GM21528 (cell line): ENCODE measurements at regions not wholly inside any gene's neighbourhood (a gene's known extent, or its start where the extent isn't known, plus 50 kb on each side); places are given as distances from the start of the nearest gene placed in this dataset.

Experiments used
- ATAC-seq: cut with Tn5 transposase; IDR thresholded peaks from one replicate; pipeline ENCODE4 v1.9.1; 2021; ENCODE audit warnings: mild to moderate bottlenecking, moderate library complexity; ENCODE audit not compliant: unreplicated experiment, low FRiP score

DNA sequence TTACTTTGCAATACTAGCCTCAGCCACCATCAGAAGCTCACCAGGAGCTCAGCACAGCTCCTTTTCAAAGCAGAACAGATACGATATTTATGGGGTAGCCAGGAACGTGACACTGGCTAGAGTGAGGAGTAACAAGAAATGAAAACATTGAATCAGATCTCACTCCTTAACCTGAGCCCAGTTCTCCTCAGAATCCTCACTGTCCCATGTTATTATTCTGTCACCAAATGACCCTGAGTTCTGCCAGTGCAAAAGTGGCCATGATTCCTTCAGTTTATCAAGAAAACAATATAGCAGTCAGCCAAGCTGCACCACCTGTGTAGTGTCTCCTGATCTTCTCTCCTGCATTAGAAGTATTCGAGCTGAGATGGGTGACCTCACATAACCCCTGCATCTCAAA lies 956.7 kb downstream of the TUSC7 start:
- ATAC-seq = no peak

GRCh38 chr3:117666812-117667211 lies 957.2 kb downstream of the TUSC7 start:
- no peak for ATAC-seq

DNA sequence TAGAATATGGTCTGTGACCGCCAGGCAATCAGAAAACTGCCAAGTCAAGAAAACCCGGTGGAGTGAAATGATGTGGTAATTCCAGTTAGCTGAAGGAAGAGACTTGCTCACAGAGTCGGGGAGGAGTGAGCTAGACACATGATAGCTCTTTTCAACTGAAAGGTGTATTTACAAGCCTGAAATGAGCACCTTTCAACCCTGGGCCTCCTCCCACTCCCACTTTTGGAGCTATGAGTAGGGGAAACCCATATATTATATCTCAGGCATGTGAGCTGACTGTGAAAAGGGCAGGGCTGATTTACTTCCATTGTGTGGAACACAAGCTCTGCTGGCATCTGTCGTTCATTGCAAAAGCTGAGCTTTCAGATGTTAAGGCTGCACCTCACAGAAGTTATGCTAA lies 960.2 kb downstream of the TUSC7 start:
- ATAC-seq = no peak

DNA sequence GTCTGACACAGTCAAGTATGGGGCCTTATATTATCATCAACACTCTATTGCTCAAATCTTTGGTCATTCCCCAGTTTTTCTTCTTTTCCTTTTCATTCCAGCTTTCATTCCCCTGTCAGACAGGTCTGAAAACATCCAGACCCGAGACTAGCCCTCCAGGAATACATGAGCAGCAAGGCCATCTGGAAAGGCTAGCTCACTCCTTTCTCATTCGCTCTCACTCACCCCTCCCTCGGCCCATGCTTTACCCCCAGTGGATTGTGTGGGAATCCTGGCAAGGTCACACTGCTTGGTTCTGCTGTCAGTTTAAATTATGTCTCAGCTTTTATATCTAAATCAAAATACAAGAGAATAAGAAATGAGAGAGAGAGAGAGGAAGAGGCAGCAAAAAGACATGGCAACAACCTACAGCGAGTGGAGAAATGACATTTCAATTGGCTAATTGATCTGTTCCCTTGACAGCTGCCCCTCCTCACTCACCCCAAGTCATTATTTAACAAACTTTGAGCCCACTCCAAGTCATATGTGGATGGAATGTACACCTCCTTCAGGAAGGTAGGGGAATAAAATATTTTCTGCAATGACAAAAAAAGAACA lies 962.2 kb downstream of the TUSC7 start:
- no peak for ATAC-seq

- no peak for ATAC-seq
Observed at GRCh38 chr3:117674321-117674720, 964.7 kb downstream of the TUSC7 start.

- ATAC-seq = no peak
Observed at GRCh38 chr3:117681619-117682018, 972.0 kb downstream of the TUSC7 start.

- ATAC-seq = no peak
Observed at GRCh38 chr3:117687096-117687495, 977.5 kb downstream of the TUSC7 start.

- ATAC-seq = no peak
Observed at GRCh38 chr3:117688583-117688982, 979.0 kb downstream of the TUSC7 start.

GRCh38 chr3:117691526-117691925 lies 981.9 kb downstream of the TUSC7 start:
- no peak for ATAC-seq

DNA sequence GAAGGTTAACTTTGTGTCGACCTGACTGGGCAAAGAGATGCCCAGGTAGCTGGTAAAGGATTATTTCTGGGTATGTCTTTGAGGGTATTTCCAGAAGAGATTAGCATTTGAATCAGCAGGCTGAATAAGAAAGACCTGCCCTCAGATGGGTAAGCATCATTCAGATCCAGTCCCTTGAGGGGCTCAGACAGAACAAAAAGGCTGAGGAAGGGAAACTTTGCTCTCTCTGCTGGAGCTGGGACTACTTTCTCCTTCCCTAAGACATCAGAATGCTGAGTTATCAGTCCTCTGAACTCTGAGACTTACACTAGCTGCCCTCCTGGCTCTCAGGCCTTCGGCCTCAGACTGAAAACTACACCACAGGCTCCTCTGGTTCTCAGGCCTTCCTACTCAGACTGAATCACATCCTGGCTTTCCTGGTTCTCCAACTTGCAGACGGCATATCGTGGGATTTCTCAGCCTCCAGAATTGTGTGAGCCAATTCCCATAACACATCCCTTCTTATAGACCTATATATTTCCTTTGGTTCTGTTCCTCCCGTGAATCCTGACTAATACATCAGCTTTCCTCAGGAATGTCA lies 982.9 kb downstream of the TUSC7 start:
- no peak for ATAC-seq

DNA sequence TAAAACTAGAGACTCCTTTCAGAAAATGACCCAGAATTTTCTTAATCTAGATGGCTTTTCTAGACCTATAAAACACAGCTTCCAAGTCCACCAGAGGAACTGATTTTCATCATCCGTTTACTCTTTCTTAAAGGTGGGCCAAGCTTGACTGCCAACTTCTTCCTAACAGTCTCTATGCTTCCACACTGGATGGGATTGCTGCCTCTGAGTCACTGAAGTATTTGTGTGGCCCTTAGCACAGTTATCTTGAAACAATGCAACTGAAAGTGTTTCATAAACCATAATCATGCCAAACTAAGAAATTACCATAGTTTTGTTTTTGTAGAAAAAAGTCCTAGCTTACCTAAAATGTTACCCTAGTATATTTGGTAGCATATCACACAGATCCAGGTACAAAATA lies 985.7 kb downstream of the TUSC7 start:
- ATAC-seq = no peak

DNA sequence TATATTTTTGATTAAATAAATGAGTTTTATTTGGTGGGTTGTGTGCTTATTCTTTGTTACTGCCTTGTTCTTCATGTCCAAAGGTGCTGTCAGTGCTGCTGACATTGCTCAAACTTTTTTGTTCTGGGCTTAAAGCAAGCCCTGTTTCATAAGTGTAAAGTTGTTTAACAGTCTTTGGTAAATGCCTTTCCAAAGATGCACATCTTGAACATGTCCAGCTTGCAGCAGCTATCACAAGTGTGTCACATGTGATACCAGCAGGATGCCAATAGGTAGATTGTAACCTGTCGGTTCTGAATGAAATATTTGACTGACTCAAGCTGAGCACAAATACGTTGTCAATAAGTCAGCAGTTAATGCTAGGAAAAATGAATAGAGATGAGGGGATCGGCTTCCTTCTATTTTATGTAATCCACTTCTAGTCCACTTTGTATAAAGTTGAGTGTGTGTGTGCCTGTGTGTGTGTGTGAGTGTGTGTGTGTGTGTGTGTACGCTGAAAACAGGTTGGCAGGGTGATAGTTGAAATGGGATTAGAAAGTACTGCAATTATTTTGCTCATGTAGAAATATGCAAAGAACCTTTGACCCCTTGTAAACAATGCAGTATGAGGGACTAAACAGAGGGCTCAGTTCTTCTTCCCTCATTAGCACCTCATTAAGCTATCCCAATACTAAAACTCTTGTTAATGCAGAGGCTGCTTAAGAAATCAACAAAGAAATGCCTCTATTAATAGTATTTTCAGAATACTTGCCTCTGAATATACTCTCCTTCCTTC lies 986.5 kb downstream of the TUSC7 start:
- no peak for ATAC-seq

DNA sequence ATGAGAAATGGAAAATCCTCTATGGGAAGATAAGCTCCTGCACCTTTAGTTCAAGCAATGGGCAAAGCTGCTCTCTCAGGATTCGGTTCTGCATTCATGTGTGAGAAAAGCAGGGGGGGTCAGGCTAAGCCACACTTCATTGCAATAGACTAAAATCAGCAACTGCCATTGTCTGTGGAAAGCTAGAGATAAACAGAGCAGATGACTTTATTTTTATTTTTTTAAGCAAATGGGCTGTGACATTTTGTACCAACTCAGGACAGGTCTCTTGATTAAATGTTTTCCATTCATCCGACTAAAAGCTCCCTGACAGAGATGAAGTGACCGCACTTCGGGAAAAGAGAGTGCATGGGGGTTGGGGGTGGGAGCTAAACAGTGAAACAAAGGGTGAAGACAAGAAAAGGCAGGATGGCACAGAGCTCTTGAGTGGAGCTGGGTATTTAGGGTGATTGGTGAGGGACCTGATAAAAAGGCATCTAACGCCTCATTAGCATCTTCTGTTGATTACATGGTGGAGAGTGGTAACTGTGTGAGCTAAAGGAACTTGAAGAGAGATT lies 987.4 kb downstream of the TUSC7 start:
- no peak for ATAC-seq

- no peak for ATAC-seq
Observed at GRCh38 chr3:117699058-117699457, 989.5 kb downstream of the TUSC7 start.

GRCh38 chr3:117700573-117701360 lies 991.2 kb downstream of the TUSC7 start:
- no peak for ATAC-seq

- ATAC-seq = no peak
Observed at GRCh38 chr3:117705011-117705410, 995.4 kb downstream of the TUSC7 start.

DNA sequence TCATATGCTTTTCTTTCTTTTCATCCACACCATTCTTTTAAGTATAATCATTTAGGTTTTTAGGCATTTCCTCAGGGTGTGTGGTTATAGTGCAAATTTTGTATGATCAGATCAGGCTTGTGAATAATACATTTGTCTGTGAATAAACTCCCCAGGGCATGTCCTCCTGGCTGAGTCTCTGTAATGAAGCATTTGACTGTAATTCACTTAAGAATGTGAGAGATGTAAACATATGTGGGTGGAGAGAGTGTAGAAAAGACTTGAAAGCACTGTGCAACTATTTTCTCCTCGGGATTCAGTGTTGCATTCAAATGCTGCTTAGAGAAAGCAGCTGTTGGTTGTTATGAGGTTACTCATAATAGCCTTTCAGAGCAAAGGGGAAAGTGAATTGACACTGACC lies 996.5 kb downstream of the TUSC7 start:
- ATAC-seq = no peak

DNA sequence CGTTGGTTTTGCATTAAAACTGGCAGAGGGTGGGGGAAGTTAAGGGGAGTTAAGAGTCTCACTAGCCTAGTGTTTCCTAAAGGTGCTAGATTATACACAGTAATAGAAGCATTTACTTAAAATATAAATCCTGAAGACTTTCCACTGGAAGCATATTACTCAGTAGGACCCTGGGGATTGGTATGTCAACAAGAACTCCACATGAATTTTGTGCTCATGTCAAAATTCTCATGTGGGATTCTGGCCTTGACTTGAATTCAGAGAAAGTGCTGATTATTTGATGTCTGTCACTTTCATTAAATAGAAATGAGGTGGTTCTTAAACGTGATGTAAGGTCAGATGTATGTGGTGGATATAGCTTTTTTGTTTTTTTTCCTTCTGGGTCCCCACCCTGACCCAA lies 997.2 kb downstream of the TUSC7 start:
- no peak for ATAC-seq

- no peak for ATAC-seq
Observed at GRCh38 chr3:117708601-117709000, 999.0 kb downstream of the TUSC7 start.

- ATAC-seq = no peak
Observed at GRCh38 chr3:117709108-117709507, 999.5 kb downstream of the TUSC7 start.

GRCh38 chr3:117710501-117710900 lies 1000.9 kb downstream of the TUSC7 start:
- ATAC-seq = no peak
